OCI-LY7 (cell line): ENCODE measurements at regions not wholly inside any gene's neighbourhood (a gene's known extent, or its start where the extent isn't known, plus 50 kb on each side); places are given as distances from the start of the nearest gene placed in this dataset.

ENCODE experiments used
- BruUV-seq: library from RNA; stranded (reverse); fragments of 400-500 nt; replicated peaks from 2 replicates; lab custom pipeline; 2021; lab: Mats Ljungman, UMichigan
- CTCF ChIA-PET: fragments of 300-600 bp; sonication (Branson Sonifier 250); formaldehyde crosslinking; loops from one replicate; lab custom pipeline; 2022; ENCODE audit warnings: antibody characterized with exemption; ENCODE audit not compliant: unreplicated experiment; lab: Charles Lee
- POLR2A ChIA-PET: fragments of 300-600 bp; sonication (Branson Sonifier 250); formaldehyde crosslinking; loops from one replicate; lab custom pipeline; 2022; ENCODE audit warnings: antibody characterized with exemption; lab: Charles Lee
- DNase-seq: peaks from one replicate; pipeline ENCODE4 v3.0.0-alpha.2; 2015; ENCODE audit warnings: low spot score
- H2AFZ ChIP-seq: fragments of 200-600 bp; sonication (generic), shearing (Covaris generic); 2 replicates; pipeline ENCODE4 v1.6.1; 2014; ENCODE audit warnings: mild to moderate bottlenecking, antibody characterized with exemption, low read length, moderate library complexity
- H3K27ac ChIP-seq: fragments of 200-600 bp; sonication (generic); 2 replicates; pipeline ENCODE4 v1.5.1; 2014; ENCODE audit warnings: mixed run types, low read depth, mild to moderate bottlenecking, moderate library complexity, low read length, inconsistent platforms; ENCODE audit not compliant: poor library complexity, severe bottlenecking
- H3K36me3 ChIP-seq: fragments of 200-600 bp; sonication (generic); 2 replicates; pipeline ENCODE4 v1.6.1; 2014; ENCODE audit warnings: mild to moderate bottlenecking, antibody characterized with exemption, low read length, moderate library complexity, mixed read lengths; ENCODE audit not compliant: insufficient read depth
- H3K4me1 ChIP-seq: fragments of 200-600 bp; sonication (generic); 2 replicates; pipeline ENCODE4 v1.5.1; 2014; ENCODE audit warnings: mild to moderate bottlenecking, low read length; ENCODE audit not compliant: insufficient read depth, poor library complexity, severe bottlenecking
- H3K4me2 ChIP-seq: fragments of 200-600 bp; sonication (generic); 2 replicates; pipeline ENCODE4 v1.6.1; 2014; ENCODE audit warnings: mild to moderate bottlenecking, low read length
- H3K4me3 ChIP-seq: fragments of 200-600 bp; sonication (generic); 2 replicates; pipeline ENCODE4 v1.5.1; 2014; ENCODE audit warnings: mild to moderate bottlenecking, low read depth, low read length; ENCODE audit not compliant: poor library complexity, severe bottlenecking
- H3K79me2 ChIP-seq: fragments of 200-600 bp; sonication (generic); 2 replicates; pipeline ENCODE4 v1.6.1; 2016; ENCODE audit warnings: low read depth, mild to moderate bottlenecking, low read length, moderate library complexity, mixed read lengths; ENCODE audit not compliant: insufficient read depth
- H3K9me2 ChIP-seq: fragments of 200-600 bp; sonication (generic); 2 replicates; pipeline ENCODE4 v1.6.1; 2016; ENCODE audit warnings: mild to moderate bottlenecking, low read length, mixed read lengths; ENCODE audit not compliant: insufficient read depth
- H3K9me3 ChIP-seq: fragments of 200-600 bp; sonication (generic); 2 replicates; pipeline ENCODE4 v1.6.1; 2014; ENCODE audit warnings: mild to moderate bottlenecking, mixed run types, low read length, mixed read lengths
- H4K20me1 ChIP-seq: fragments of 200-600 bp; sonication (generic); 2 replicates; pipeline ENCODE4 v1.6.1; 2014; ENCODE audit warnings: mild to moderate bottlenecking, antibody characterized with exemption, low read length, moderate library complexity, mixed read lengths; ENCODE audit not compliant: insufficient read depth
- EZH2phosphoT487 ChIP-seq: fragments of 200-600 bp; sonication (generic); IDR thresholded peaks from 2 replicates; pipeline ENCODE4 v1.6.1; 2018; ENCODE audit warnings: low read depth, borderline replicate concordance, mild to moderate bottlenecking, mixed run types, antibody characterized with exemption, low read length, moderate library complexity, mixed read lengths
- intact Hi-C: fragments of 100-400 bp; cut with micrococcal nuclease; formaldehyde crosslinking; loops from one replicate; pipeline ENCODE4 v1.10.0; 2022; ENCODE audit not compliant: unreplicated experiment
- TF ChIP-seq, protein P1 (sequence below): fragments of 200-600 bp; sonication (generic); conservative IDR thresholded peaks from 2 replicates; pipeline ENCODE4 v1.5.1; 2014; ENCODE audit warnings: mild to moderate bottlenecking, antibody characterized with exemption, low read length, moderate library complexity, mixed read lengths

GRCh38 chr19:5259750-5260149 is 80.9 kb downstream of the PTPRS start:
- Histone ChIP-seq H3K9me2 (no peaks in the 10 kb centered on the region), H3K9me3 (0 out of 2 replicates have a peak, but pooled peaks cover 4% of the 10 kb centered on the region), H3K79me2 (no peaks in the 10 kb centered on the region), H3K4me1 (no peaks in the 10 kb centered on the region), H3K27ac (no peak overlapping the region), H3K4me3 (no peak overlapping the region), H3K4me2 (no peak overlapping the region), H2AFZ (no peak overlapping the region), H3K36me3 (peaks cover 35% of the 10 kb centered on the region), H4K20me1 (no peaks in the 10 kb centered on the region)
- ChIA-PET POLR2A (no interaction called here), CTCF (no interaction called here)
- no TSS peak for BruUV-seq
- DNase-seq, result no peak
- intact Hi-C loops, result no loop called here
- TF ChIP-seq EZH2phosphoT487, result no peak
- TF ChIP-seq, protein P1, sequence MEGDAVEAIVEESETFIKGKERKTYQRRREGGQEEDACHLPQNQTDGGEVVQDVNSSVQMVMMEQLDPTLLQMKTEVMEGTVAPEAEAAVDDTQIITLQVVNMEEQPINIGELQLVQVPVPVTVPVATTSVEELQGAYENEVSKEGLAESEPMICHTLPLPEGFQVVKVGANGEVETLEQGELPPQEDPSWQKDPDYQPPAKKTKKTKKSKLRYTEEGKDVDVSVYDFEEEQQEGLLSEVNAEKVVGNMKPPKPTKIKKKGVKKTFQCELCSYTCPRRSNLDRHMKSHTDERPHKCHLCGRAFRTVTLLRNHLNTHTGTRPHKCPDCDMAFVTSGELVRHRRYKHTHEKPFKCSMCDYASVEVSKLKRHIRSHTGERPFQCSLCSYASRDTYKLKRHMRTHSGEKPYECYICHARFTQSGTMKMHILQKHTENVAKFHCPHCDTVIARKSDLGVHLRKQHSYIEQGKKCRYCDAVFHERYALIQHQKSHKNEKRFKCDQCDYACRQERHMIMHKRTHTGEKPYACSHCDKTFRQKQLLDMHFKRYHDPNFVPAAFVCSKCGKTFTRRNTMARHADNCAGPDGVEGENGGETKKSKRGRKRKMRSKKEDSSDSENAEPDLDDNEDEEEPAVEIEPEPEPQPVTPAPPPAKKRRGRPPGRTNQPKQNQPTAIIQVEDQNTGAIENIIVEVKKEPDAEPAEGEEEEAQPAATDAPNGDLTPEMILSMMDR, result no peak

- no peaks in the 10 kb centered on the region for H3K9me2 ChIP-seq
- CTCF ChIA-PET, result no interaction called here
- no peaks in the 10 kb centered on the region for H3K4me1 ChIP-seq
- H3K9me3 ChIP-seq, result 0 out of 2 replicates have a peak, but pooled peaks cover 5% of the 10 kb centered on the region
- TF ChIP-seq, protein P1, result no peak
- TF ChIP-seq EZH2phosphoT487, result no peak
- BruUV-seq, result no TSS peak
- H4K20me1 ChIP-seq, result no peaks in the 10 kb centered on the region
- no peak overlapping the region for H2AFZ ChIP-seq
- H3K36me3 ChIP-seq, result peaks cover 39% of the 10 kb centered on the region
- POLR2A ChIA-PET, result interaction anchor here (0.6 kb wide), 1 partner anchor 206 kb away, joined by 3 read pairs; no protein-coding TSS in a partner anchor
- no peaks in the 10 kb centered on the region for H3K79me2 ChIP-seq
- no peak overlapping the region for H3K4me3 ChIP-seq
- intact Hi-C loops, result no loop called here
- no peak overlapping the region for H3K27ac ChIP-seq
- DNase-seq, result no peak
- H3K4me2 ChIP-seq, result no peak overlapping the region
Measured at GRCh38 chr19:5257155-5258045, 83.2 kb downstream of the PTPRS start.
